Endothelial cell of umbilical vein (primary cell): ENCODE measurements at regions not wholly inside any gene's neighbourhood (a gene's known extent, or its start where the extent isn't known, plus 50 kb on each side); places are given as distances from the start of the nearest gene placed in this dataset.

Experiments
- BruUV-seq: library from RNA; stranded (reverse); fragments of 400-500 nt; replicated peaks from 2 replicates; lab custom pipeline; 2021; lab: Mats Ljungman, UMichigan
- CTCF ChIA-PET: fragments of 300-600, 350-600 bp; sonication (Branson Sonifier 250); formaldehyde crosslinking; loops from one replicate; lab custom pipeline; 2021; ENCODE audit warnings: antibody characterized with exemption, inconsistent platforms; lab: Charles Lee
- POLR2A ChIA-PET: fragments of 300-600, 350-600 bp; sonication (Branson Sonifier 250); formaldehyde crosslinking; loops from one replicate; lab custom pipeline; 2021; ENCODE audit warnings: antibody characterized with exemption, inconsistent platforms; lab: Charles Lee
- DNase-seq: peaks from one replicate; pipeline ENCODE4 v3.0.0-alpha.2; 2011; ENCODE audit warnings: low read depth, low spot score
- FAIRE-seq: peaks from 2 replicates; lab custom pipeline; 2011; peaks lifted over from hg19 to GRCh38; lab: Jason Lieb, UNC
- H2AFZ ChIP-seq: 2 replicates; pipeline ENCODE4 v1.6.0; 2012; ENCODE audit warnings: low read depth, low read length, control low read depth, inconsistent platforms
- H3K27ac ChIP-seq: 2 replicates; pipeline ENCODE4 v1.5.1; 2011; ENCODE audit warnings: low read depth, mild to moderate bottlenecking, control low read depth, low read length, moderate library complexity; ENCODE audit not compliant: insufficient read depth
- H3K27me3 ChIP-seq, 2 experiments: 2 replicates each; pipeline versions ENCODE4 v1.6.0 to v1.6.1; 2011; ENCODE audit warnings: low read length in 2 of 2, mixed read lengths in 1 of 2; ENCODE audit not compliant: control insufficient read depth in 2 of 2, insufficient read depth in 2 of 2
- H3K36me3 ChIP-seq, 2 experiments: 2 replicates in 1 of 2; 3 replicates in 1 of 2; pipeline ENCODE4 v1.5.1; 2011; ENCODE audit warnings: low read length in 2 of 2, mild to moderate bottlenecking in 1 of 2, moderate library complexity in 1 of 2; ENCODE audit not compliant: control insufficient read depth in 2 of 2, insufficient read depth in 2 of 2; ENCODE audit errors: extremely low read depth in 1 of 2
- H3K4me1 ChIP-seq: 3 replicates; pipeline ENCODE4 v1.5.1; 2011; ENCODE audit warnings: mild to moderate bottlenecking, low read length; ENCODE audit not compliant: control insufficient read depth, insufficient read depth; ENCODE audit errors: extremely low read depth
- H3K4me2 ChIP-seq: 2 replicates; pipeline ENCODE4 v1.6.1; 2011; ENCODE audit warnings: low read length, control low read depth, mixed read lengths; ENCODE audit not compliant: insufficient read depth
- H3K4me3 ChIP-seq, 3 experiments: fragments of 200-600 bp in 1 of 3; sonication (generic), shearing (Covaris generic) in 1 of 3; replicated peaks in 1 of 3; 2 replicates each; pipeline ENCODE4 v1.5.1; 2011 to 2016; ENCODE audit warnings: control low read depth in 3 of 3, low read length in 3 of 3, mild to moderate bottlenecking in 2 of 3, inconsistent platforms in 1 of 3, low read depth in 1 of 3, moderate library complexity in 1 of 3; ENCODE audit not compliant: insufficient read depth in 1 of 3
- H3K79me2 ChIP-seq: 2 replicates; pipeline ENCODE4 v1.6.0; 2012; ENCODE audit warnings: low read length, inconsistent platforms; ENCODE audit not compliant: control insufficient read depth, insufficient read depth
- H3K9ac ChIP-seq: replicated peaks from 2 replicates; pipeline ENCODE3; 2011; ENCODE audit warnings: low read length, control low read depth; ENCODE audit not compliant: insufficient read depth; ENCODE audit errors: extremely low read depth
- H3K9me1 ChIP-seq: replicated peaks from 3 replicates; pipeline ENCODE4 v1.6.0; 2011; ENCODE audit warnings: mild to moderate bottlenecking, low read length; ENCODE audit not compliant: control insufficient read depth, insufficient read depth; ENCODE audit errors: extremely low read depth
- H3K9me3 ChIP-seq: replicated peaks from 2 replicates; pipeline ENCODE4 v1.5.1; 2012; ENCODE audit warnings: low read length, inconsistent platforms; ENCODE audit not compliant: control insufficient read depth, insufficient read depth
- H4K20me1 ChIP-seq: replicated peaks from 2 replicates; pipeline ENCODE3; 2011; ENCODE audit warnings: mild to moderate bottlenecking, low read length; ENCODE audit not compliant: control insufficient read depth, insufficient read depth; ENCODE audit errors: extremely low read depth
- EZH2 ChIP-seq: IDR thresholded peaks from 2 replicates; pipeline ENCODE4 v1.6.1; 2012; ENCODE audit warnings: borderline replicate concordance, low read depth, mild to moderate bottlenecking, moderate library complexity, low read length, inconsistent platforms; ENCODE audit not compliant: severe bottlenecking
- FOS ChIP-seq: IDR thresholded peaks from 2 replicates; pipeline ENCODE4 v1.6.1; 2011; ENCODE audit warnings: mild to moderate bottlenecking, low read length, moderate library complexity, borderline replicate concordance; ENCODE audit not compliant: insufficient read depth
- JUN ChIP-seq: IDR thresholded peaks from 2 replicates; pipeline ENCODE4 v1.6.1; 2011; ENCODE audit warnings: borderline replicate concordance, low read depth; ENCODE audit not compliant: insufficient read length, insufficient read depth
- dilution Hi-C: fragments of 300-500 bp; cut with MboI; formaldehyde crosslinking; loops from one replicate; pipeline ENCODE4 v1.15.0; 2019; ENCODE audit warnings: low sequenced_read_pairs; ENCODE audit not compliant: extremely low pct_ligation_motif_present
- intact Hi-C: fragments of 100-400 bp; cut with micrococcal nuclease; formaldehyde crosslinking; loops from one replicate; pipeline ENCODE4 v1.10.0; 2022
- TF ChIP-seq, protein P1 (sequence below): IDR thresholded peaks from 2 replicates; pipeline ENCODE4 v1.6.1; 2011; ENCODE audit not compliant: insufficient read depth, insufficient read length

DNA sequence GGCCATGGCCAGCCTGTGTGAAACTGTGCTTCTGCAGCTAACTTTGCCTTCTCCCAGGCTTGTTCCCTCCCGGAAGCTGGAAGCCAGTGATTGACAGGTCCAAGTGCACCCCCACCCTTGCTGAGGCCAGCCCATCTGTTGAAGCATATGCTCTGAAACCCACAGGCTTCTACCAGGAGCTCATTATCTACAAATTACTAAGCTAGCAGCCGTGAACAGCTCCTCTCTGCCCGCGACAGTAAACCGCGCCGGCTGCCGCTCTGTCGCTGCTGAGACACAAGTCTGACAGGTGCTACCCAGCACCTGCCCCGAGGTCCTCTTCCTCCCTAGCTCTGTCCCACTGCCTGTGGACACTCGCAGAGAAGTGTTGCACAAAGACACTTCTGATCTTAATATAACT lies 490.9 kb downstream of the GADD45G start:
- H3K9ac ChIP-seq: no peak overlapping the region
- no peak overlapping the region for H3K4me2 ChIP-seq
- H4K20me1 ChIP-seq: no peaks in the 10 kb centered on the region
- no peaks in the 10 kb centered on the region for H3K9me1 ChIP-seq
- TF ChIP-seq EZH2: no peak
- H3K36me3 ChIP-seq: no peaks in the 10 kb centered on the region
- H2AFZ ChIP-seq: no peak overlapping the region
- no peaks in the 10 kb centered on the region for H3K4me1 ChIP-seq
- ChIA-PET POLR2A (no interaction called here), CTCF (interaction anchor here (0.5 to 5.1 kb wide), 5 partner anchors 9 to 498 kb away, joined by 3 to 61 read pairs (median 4); partner anchors contain the start of gene GADD45G)
- intact Hi-C loops (no loop called here), dilution Hi-C loops (no loop called here)
- DNase-seq: no peak
- H3K4me3 ChIP-seq: no peak overlapping the region
- no peaks in the 10 kb centered on the region for H3K79me2 ChIP-seq
- no peaks in the 10 kb centered on the region for H3K27me3 ChIP-seq
- no peak for FAIRE-seq
- no peak overlapping the region for H3K27ac ChIP-seq
- H3K9me3 ChIP-seq: no peaks in the 10 kb centered on the region
- BruUV-seq: no TSS peak

DNA sequence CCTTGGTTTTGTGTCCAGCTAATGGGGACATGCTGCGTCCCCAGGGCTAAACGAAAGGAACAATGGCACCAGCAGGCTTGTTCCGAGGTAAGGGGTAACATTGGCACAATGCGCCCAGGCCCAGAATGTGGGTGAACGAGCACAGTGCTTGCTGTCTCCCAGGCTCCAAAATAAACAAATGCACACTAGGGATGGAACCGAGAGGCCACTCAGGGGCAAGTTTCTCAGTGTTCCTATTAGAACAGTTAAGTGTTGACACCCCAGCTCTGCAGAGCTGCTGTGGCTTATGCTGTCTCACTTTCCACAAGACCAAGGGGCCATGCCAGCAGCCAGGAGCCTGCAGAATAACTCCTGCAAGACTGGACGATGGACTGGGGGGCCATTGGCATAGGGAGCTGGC lies 492.4 kb downstream of the GADD45G start:
- Histone ChIP-seq H3K9me1 (no peaks in the 10 kb centered on the region), H3K4me3 (no peak overlapping the region), H3K27me3 (no peaks in the 10 kb centered on the region), H3K9me3 (no peaks in the 10 kb centered on the region), H3K9ac (no peak overlapping the region), H3K27ac (no peak overlapping the region), H3K79me2 (no peaks in the 10 kb centered on the region), H2AFZ (no peak overlapping the region), H3K4me1 (no peaks in the 10 kb centered on the region), H3K4me2 (no peak overlapping the region), H3K36me3 (no peaks in the 10 kb centered on the region), H4K20me1 (no peaks in the 10 kb centered on the region)
- TF ChIP-seq FOS (no peak), JUN (no peak)
- TF ChIP-seq, protein P1, sequence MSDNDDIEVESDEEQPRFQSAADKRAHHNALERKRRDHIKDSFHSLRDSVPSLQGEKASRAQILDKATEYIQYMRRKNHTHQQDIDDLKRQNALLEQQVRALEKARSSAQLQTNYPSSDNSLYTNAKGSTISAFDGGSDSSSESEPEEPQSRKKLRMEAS: no peak
- FAIRE-seq (no peak), DNase-seq (no peak)
- intact Hi-C loops: no loop called here
- dilution Hi-C loops: no loop called here
- ChIA-PET POLR2A (no interaction called here), CTCF (interaction anchor here (1.5 to 5.1 kb wide), 2 partner anchors 494 to 499 kb away, joined by 15 to 61 read pairs; partner anchors contain the start of gene GADD45G)
- BruUV-seq: no TSS peak
